HEK293 (cell line): ENCODE measurements at regions not wholly inside any gene's neighbourhood (a gene's known extent, or its start where the extent isn't known, plus 50 kb on each side); places are given as distances from the start of the nearest gene placed in this dataset.
A peak's percentile ranks its signal among the peaks of the same experiment; 100 is the strongest.

Source experiments
- GLI2 ChIP-seq: fragments of 450-650 bp; formaldehyde crosslinking; IDR thresholded peaks from 2 replicates; pipeline ENCODE4; 2017; ENCODE audit warnings: missing biosample characterization, missing genetic modification characterization, low read depth, borderline replicate concordance
- GLI4 ChIP-seq: fragments of 450-650 bp; formaldehyde crosslinking; IDR thresholded peaks from 2 replicates; pipeline ENCODE4 v1.5.1; 2016; ENCODE audit warnings: missing biosample characterization, missing genetic modification characterization
- GLIS2 ChIP-seq: fragments of 450-650 bp; formaldehyde crosslinking; IDR thresholded peaks from 2 replicates; pipeline ENCODE4 v1.5.1; 2016; ENCODE audit warnings: missing biosample characterization, missing genetic modification characterization
- IKZF3 ChIP-seq: fragments of 450-650 bp; IDR thresholded peaks from 2 replicates; pipeline ENCODE4 v1.5.0; 2018; ENCODE audit warnings: missing biosample characterization, mild to moderate bottlenecking, missing genetic modification characterization, moderate library complexity
- OSR2 ChIP-seq: fragments of 450-650 bp; formaldehyde crosslinking; IDR thresholded peaks from 2 replicates; pipeline ENCODE4 v1.5.1; 2016; ENCODE audit warnings: missing biosample characterization, missing genetic modification characterization
- SETDB1 ChIP-seq: IDR thresholded peaks from one replicate; pipeline ENCODE4 v1.6.1; 2017; ENCODE audit warnings: mild to moderate bottlenecking, low read length, moderate library complexity, mixed read lengths; ENCODE audit not compliant: insufficient read length
- SP2 ChIP-seq: fragments of 450-650 bp; formaldehyde crosslinking; IDR thresholded peaks from 2 replicates; pipeline ENCODE4 v1.5.1; 2016; ENCODE audit warnings: missing biosample characterization, missing genetic modification characterization
- SP7 ChIP-seq: fragments of 450-650 bp; formaldehyde crosslinking; IDR thresholded peaks from 2 replicates; pipeline ENCODE4 v1.5.1; 2016; ENCODE audit warnings: missing biosample characterization, missing genetic modification characterization
- TCF7L2 ChIP-seq: IDR thresholded peaks from 2 replicates; pipeline ENCODE4 v1.6.1; 2011; ENCODE audit warnings: low read depth, mild to moderate bottlenecking, inconsistent platforms, low read length, moderate library complexity, borderline replicate concordance
- YY1 ChIP-seq: fragments of 450-650 bp; formaldehyde crosslinking; IDR thresholded peaks from 2 replicates; pipeline ENCODE4 v1.5.1; 2018; ENCODE audit warnings: missing biosample characterization, missing genetic modification characterization
- ZBTB17 ChIP-seq: fragments of 450-650 bp; formaldehyde crosslinking; IDR thresholded peaks from 2 replicates; pipeline ENCODE4 v1.5.1; 2016; ENCODE audit warnings: missing biosample characterization, missing genetic modification characterization
- ZBTB8A ChIP-seq: fragments of 450-650 bp; formaldehyde crosslinking; IDR thresholded peaks from 2 replicates; pipeline ENCODE4 v1.5.1; 2016; ENCODE audit warnings: missing biosample characterization, missing genetic modification characterization
- ZIC2 ChIP-seq: fragments of 450-650 bp; formaldehyde crosslinking; IDR thresholded peaks from 2 replicates; pipeline ENCODE4 v1.5.1; 2016; ENCODE audit warnings: missing biosample characterization, missing genetic modification characterization
- ZNF121 ChIP-seq: fragments of 450-650 bp; formaldehyde crosslinking; IDR thresholded peaks from 2 replicates; pipeline ENCODE4 v1.5.1; 2016; ENCODE audit warnings: missing biosample characterization, missing genetic modification characterization
- ZNF132 ChIP-seq: fragments of 450-650 bp; formaldehyde crosslinking; IDR thresholded peaks from 2 replicates; pipeline ENCODE4 v1.5.1; 2017; ENCODE audit warnings: missing biosample characterization, missing genetic modification characterization, borderline replicate concordance
- ZNF157 ChIP-seq: fragments of 450-650 bp; formaldehyde crosslinking; IDR thresholded peaks from 2 replicates; pipeline ENCODE4 v1.5.1; 2016; ENCODE audit warnings: missing biosample characterization, missing genetic modification characterization
- ZNF202 ChIP-seq: fragments of 450-650 bp; formaldehyde crosslinking; IDR thresholded peaks from 2 replicates; pipeline ENCODE4 v1.5.1; 2016; ENCODE audit warnings: missing biosample characterization, missing genetic modification characterization, borderline replicate concordance
- ZNF221 ChIP-seq: fragments of 450-650 bp; formaldehyde crosslinking; IDR thresholded peaks from 2 replicates; pipeline ENCODE4 v1.5.1; 2017; ENCODE audit warnings: missing biosample characterization, missing genetic modification characterization, borderline replicate concordance
- ZNF292 ChIP-seq: fragments of 450-650 bp; formaldehyde crosslinking; IDR thresholded peaks from 2 replicates; pipeline ENCODE4 v1.5.1; 2016; ENCODE audit warnings: low read depth, missing biosample characterization, missing genetic modification characterization, borderline replicate concordance
- ZNF510 ChIP-seq: fragments of 450-650 bp; formaldehyde crosslinking; IDR thresholded peaks from 2 replicates; pipeline ENCODE4 v1.5.1; 2018; ENCODE audit warnings: mild to moderate bottlenecking, missing genetic modification characterization, missing biosample characterization; ENCODE audit not compliant: insufficient replicate concordance
- ZNF521 ChIP-seq: fragments of 450-650 bp; formaldehyde crosslinking; IDR thresholded peaks from 2 replicates; pipeline ENCODE4 v1.5.1; 2017; ENCODE audit warnings: missing biosample characterization, mild to moderate bottlenecking, missing genetic modification characterization
- ZNF529 ChIP-seq: fragments of 450-650 bp; formaldehyde crosslinking; IDR thresholded peaks from 2 replicates; pipeline ENCODE4 v1.5.1; 2017; ENCODE audit warnings: missing genetic modification characterization, missing biosample characterization; ENCODE audit not compliant: insufficient replicate concordance
- ZNF600 ChIP-seq: fragments of 450-650 bp; formaldehyde crosslinking; IDR thresholded peaks from 2 replicates; pipeline ENCODE4 v1.5.1; 2016; ENCODE audit warnings: missing biosample characterization, missing genetic modification characterization
- ZNF670 ChIP-seq: fragments of 450-650 bp; formaldehyde crosslinking; IDR thresholded peaks from 2 replicates; pipeline ENCODE4 v1.5.1; 2016; ENCODE audit warnings: missing biosample characterization, missing genetic modification characterization, low read depth
- ZNF776 ChIP-seq: fragments of 450-650 bp; formaldehyde crosslinking; IDR thresholded peaks from 2 replicates; pipeline ENCODE4 v1.5.0; 2017; ENCODE audit warnings: missing biosample characterization, missing genetic modification characterization, borderline replicate concordance
- ZNF777 ChIP-seq: fragments of 450-650 bp; formaldehyde crosslinking; IDR thresholded peaks from 2 replicates; pipeline ENCODE4 v1.5.1; 2017; ENCODE audit warnings: missing biosample characterization, missing genetic modification characterization, borderline replicate concordance
- ZNF792 ChIP-seq: fragments of 450-650 bp; formaldehyde crosslinking; IDR thresholded peaks from 2 replicates; pipeline ENCODE4 v1.5.1; 2016; ENCODE audit warnings: missing biosample characterization, missing genetic modification characterization
- TF ChIP-seq, protein P1 (sequence below): fragments of 450-650 bp; formaldehyde crosslinking; IDR thresholded peaks from 2 replicates; pipeline ENCODE4 v1.5.1; 2016; ENCODE audit warnings: missing biosample characterization, missing genetic modification characterization
- TF ChIP-seq, protein P2 (sequence below): fragments of 450-650 bp; IDR thresholded peaks from 2 replicates; pipeline ENCODE4 v1.5.1; 2018; ENCODE audit warnings: missing biosample characterization, mild to moderate bottlenecking, missing genetic modification characterization
- TF ChIP-seq, protein P3 (sequence below): fragments of 450-650 bp; formaldehyde crosslinking; IDR thresholded peaks from 2 replicates; pipeline ENCODE4 v1.5.1; 2016; ENCODE audit warnings: missing biosample characterization, missing genetic modification characterization
- TF ChIP-seq, protein P4 (sequence below): fragments of 450-650 bp; formaldehyde crosslinking; IDR thresholded peaks from 2 replicates; pipeline ENCODE4 v1.5.1; 2016; ENCODE audit warnings: missing biosample characterization, missing genetic modification characterization
- TF ChIP-seq, protein P5 (sequence below): fragments of 450-650 bp; formaldehyde crosslinking; IDR thresholded peaks from 2 replicates; pipeline ENCODE4 v1.5.1; 2016; ENCODE audit warnings: missing biosample characterization, missing genetic modification characterization
- TF ChIP-seq, protein P6 (sequence below): fragments of 450-650 bp; formaldehyde crosslinking; IDR thresholded peaks from 2 replicates; pipeline ENCODE4 v1.5.0; 2017; ENCODE audit warnings: missing biosample characterization, missing genetic modification characterization, borderline replicate concordance

DNA sequence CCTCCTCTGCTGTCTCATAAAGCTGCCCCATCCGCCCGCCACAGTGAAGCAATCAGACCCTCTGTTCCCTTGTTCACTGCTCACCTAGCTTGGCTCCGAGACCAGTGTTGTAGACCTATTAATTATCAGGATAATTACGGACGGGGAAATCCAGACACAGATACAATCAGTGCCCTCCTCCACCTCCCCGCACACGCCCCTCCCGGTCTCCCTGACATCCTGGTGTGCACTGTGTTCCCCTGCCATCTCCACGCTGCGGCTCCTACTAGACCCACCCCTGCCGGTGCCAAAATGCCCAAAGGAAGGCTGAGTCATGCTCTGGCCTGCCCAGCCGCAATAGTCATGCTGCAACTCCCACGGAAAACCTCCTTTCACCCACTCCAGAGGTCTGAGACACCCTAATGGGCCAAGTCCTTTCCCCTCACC, 277.3 kb upstream of the TLE3 start (continued):
- TF ChIP-seq, protein P1, sequence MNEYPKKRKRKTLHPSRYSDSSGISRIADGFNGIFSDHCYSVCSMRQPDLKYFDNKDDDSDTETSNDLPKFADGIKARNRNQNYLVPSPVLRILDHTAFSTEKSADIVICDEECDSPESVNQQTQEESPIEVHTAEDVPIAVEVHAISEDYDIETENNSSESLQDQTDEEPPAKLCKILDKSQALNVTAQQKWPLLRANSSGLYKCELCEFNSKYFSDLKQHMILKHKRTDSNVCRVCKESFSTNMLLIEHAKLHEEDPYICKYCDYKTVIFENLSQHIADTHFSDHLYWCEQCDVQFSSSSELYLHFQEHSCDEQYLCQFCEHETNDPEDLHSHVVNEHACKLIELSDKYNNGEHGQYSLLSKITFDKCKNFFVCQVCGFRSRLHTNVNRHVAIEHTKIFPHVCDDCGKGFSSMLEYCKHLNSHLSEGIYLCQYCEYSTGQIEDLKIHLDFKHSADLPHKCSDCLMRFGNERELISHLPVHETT (tag by site-specific recombination) = no peak
- TF ChIP-seq SP7 (tag by site-specific recombination) = peak; percentile 97
- TF ChIP-seq ZNF777 (tag by site-specific recombination) = no peak
- TF ChIP-seq ZBTB8A (tag by site-specific recombination) = 0 out of 2 replicates have a peak, but pooled peaks have one; percentile 35
- TF ChIP-seq SP2 (tag by site-specific recombination) = peak; percentile 22
- TF ChIP-seq ZBTB17 (tag by site-specific recombination) = no peak
- no peak for TF ChIP-seq IKZF3 (tag by site-specific recombination)
- no peak for TF ChIP-seq YY1 (tag by site-specific recombination)
- no peak for TF ChIP-seq ZNF132 (tag by site-specific recombination)
- TF ChIP-seq GLI4 (tag by site-specific recombination) = no peak
- TF ChIP-seq, protein P2, sequence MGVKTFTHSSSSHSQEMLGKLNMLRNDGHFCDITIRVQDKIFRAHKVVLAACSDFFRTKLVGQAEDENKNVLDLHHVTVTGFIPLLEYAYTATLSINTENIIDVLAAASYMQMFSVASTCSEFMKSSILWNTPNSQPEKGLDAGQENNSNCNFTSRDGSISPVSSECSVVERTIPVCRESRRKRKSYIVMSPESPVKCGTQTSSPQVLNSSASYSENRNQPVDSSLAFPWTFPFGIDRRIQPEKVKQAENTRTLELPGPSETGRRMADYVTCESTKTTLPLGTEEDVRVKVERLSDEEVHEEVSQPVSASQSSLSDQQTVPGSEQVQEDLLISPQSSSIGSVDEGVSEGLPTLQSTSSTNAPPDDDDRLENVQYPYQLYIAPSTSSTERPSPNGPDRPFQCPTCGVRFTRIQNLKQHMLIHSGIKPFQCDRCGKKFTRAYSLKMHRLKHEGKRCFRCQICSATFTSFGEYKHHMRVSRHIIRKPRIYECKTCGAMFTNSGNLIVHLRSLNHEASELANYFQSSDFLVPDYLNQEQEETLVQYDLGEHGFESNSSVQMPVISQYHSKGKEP (tag by site-specific recombination) = no peak
- no peak for TF ChIP-seq ZNF292 (tag by site-specific recombination)
- no peak for TF ChIP-seq ZNF510 (tag by site-specific recombination)
- peak; percentile 76 for TF ChIP-seq ZNF600 (tag by site-specific recombination)
- TF ChIP-seq, protein P3, sequence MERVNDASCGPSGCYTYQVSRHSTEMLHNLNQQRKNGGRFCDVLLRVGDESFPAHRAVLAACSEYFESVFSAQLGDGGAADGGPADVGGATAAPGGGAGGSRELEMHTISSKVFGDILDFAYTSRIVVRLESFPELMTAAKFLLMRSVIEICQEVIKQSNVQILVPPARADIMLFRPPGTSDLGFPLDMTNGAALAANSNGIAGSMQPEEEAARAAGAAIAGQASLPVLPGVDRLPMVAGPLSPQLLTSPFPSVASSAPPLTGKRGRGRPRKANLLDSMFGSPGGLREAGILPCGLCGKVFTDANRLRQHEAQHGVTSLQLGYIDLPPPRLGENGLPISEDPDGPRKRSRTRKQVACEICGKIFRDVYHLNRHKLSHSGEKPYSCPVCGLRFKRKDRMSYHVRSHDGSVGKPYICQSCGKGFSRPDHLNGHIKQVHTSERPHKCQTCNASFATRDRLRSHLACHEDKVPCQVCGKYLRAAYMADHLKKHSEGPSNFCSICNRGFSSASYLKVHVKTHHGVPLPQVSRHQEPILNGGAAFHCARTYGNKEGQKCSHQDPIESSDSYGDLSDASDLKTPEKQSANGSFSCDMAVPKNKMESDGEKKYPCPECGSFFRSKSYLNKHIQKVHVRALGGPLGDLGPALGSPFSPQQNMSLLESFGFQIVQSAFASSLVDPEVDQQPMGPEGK = no peak
- TF ChIP-seq ZNF521 (tag by site-specific recombination) = no peak
- TF ChIP-seq, protein P4, sequence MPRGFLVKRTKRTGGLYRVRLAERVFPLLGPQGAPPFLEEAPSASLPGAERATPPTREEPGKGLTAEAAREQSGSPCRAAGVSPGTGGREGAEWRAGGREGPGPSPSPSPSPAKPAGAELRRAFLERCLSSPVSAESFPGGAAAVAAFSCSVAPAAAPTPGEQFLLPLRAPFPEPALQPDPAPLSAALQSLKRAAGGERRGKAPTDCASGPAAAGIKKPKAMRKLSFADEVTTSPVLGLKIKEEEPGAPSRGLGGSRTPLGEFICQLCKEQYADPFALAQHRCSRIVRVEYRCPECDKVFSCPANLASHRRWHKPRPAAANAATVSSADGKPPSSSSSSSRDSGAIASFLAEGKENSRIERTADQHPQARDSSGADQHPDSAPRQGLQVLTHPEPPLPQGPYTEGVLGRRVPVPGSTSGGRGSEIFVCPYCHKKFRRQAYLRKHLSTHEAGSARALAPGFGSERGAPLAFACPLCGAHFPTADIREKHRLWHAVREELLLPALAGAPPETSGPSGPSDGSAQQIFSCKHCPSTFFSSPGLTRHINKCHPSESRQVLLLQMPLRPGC = no peak
- TF ChIP-seq, protein P5, sequence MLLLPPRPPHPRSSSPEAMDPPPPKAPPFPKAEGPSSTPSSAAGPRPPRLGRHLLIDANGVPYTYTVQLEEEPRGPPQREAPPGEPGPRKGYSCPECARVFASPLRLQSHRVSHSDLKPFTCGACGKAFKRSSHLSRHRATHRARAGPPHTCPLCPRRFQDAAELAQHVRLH (tag by site-specific recombination) = no peak
- no peak for TF ChIP-seq GLI2 (tag by site-specific recombination)
- no peak for TF ChIP-seq ZNF202 (tag by site-specific recombination)
- no peak for TF ChIP-seq ZNF792
- TF ChIP-seq SETDB1 = no peak
- no peak for TF ChIP-seq ZNF670 (tag by site-specific recombination)
- no peak for TF ChIP-seq TCF7L2
- TF ChIP-seq ZNF121 (tag by site-specific recombination) = no peak
- TF ChIP-seq ZNF529 (tag by site-specific recombination) = no peak
- no peak for TF ChIP-seq ZNF221 (tag by site-specific recombination)
- TF ChIP-seq, protein P6, sequence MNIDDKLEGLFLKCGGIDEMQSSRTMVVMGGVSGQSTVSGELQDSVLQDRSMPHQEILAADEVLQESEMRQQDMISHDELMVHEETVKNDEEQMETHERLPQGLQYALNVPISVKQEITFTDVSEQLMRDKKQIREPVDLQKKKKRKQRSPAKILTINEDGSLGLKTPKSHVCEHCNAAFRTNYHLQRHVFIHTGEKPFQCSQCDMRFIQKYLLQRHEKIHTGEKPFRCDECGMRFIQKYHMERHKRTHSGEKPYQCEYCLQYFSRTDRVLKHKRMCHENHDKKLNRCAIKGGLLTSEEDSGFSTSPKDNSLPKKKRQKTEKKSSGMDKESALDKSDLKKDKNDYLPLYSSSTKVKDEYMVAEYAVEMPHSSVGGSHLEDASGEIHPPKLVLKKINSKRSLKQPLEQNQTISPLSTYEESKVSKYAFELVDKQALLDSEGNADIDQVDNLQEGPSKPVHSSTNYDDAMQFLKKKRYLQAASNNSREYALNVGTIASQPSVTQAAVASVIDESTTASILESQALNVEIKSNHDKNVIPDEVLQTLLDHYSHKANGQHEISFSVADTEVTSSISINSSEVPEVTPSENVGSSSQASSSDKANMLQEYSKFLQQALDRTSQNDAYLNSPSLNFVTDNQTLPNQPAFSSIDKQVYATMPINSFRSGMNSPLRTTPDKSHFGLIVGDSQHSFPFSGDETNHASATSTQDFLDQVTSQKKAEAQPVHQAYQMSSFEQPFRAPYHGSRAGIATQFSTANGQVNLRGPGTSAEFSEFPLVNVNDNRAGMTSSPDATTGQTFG = no peak
- peak; percentile 52; the same call in 1 of the 2 replicates for TF ChIP-seq ZIC2 (tag by site-specific recombination)
- TF ChIP-seq GLIS2 (tag by site-specific recombination) = 0 out of 2 replicates have a peak, but pooled peaks have one; percentile 18
- no peak for TF ChIP-seq OSR2 (tag by site-specific recombination)
- TF ChIP-seq ZNF157 = no peak
- TF ChIP-seq ZNF776 = no peak
